H9 (cell line): ENCODE measurements at regions not wholly inside any gene's neighbourhood (a gene's known extent, or its start where the extent isn't known, plus 50 kb on each side); places are given as distances from the start of the nearest gene placed in this dataset.
"Not testable (repeated sequence)": the region's sequence is repeated elsewhere in the genome, so short reads cannot be mapped to it uniquely, and the experiment has no call there.

Experiments
- DNase-seq: peaks from one replicate; pipeline ENCODE4 v3.0.0-alpha.2; 2017
- H2AFZ ChIP-seq: one replicate; pipeline ENCODE4 v1.6.1; 2013; ENCODE audit warnings: mild to moderate bottlenecking, low read length, control low read depth, moderate library complexity
- H2AK5ac ChIP-seq: 2 replicates; pipeline ENCODE4 v1.6.1; 2013; ENCODE audit warnings: low read length, control low read depth, mixed read lengths; ENCODE audit not compliant: insufficient read length
- H2BK120ac ChIP-seq: one replicate; pipeline ENCODE4 v1.6.1; 2013; ENCODE audit warnings: low read depth, mild to moderate bottlenecking, low read length, control low read depth, inconsistent platforms; ENCODE audit not compliant: poor library complexity, severe bottlenecking
- H2BK12ac ChIP-seq: 2 replicates; pipeline ENCODE4 v1.6.1; 2013; ENCODE audit warnings: low read length, control low read depth, mixed read lengths, low read depth; ENCODE audit not compliant: insufficient read length
- H2BK15ac ChIP-seq: 2 replicates; pipeline ENCODE4 v1.6.1; 2013; ENCODE audit warnings: low read depth, low read length, control low read depth
- H2BK20ac ChIP-seq: one replicate; pipeline ENCODE4 v1.6.1; 2013; ENCODE audit warnings: low read depth, mild to moderate bottlenecking, low read length, control low read depth, inconsistent platforms; ENCODE audit not compliant: poor library complexity, severe bottlenecking
- H2BK5ac ChIP-seq: 2 replicates; pipeline ENCODE4 v1.6.1; 2013; ENCODE audit warnings: low read length, control low read depth, mixed read lengths; ENCODE audit not compliant: insufficient read length
- H3K14ac ChIP-seq: 2 replicates; pipeline ENCODE4 v1.6.1; 2013; ENCODE audit warnings: low read length, control low read depth; ENCODE audit not compliant: insufficient read depth
- H3K18ac ChIP-seq: 2 replicates; pipeline ENCODE4 v1.6.1; 2013; ENCODE audit warnings: low read depth, mild to moderate bottlenecking, mixed read lengths, low read length, control low read depth; ENCODE audit not compliant: insufficient read length
- H3K23ac ChIP-seq: 2 replicates; pipeline ENCODE4 v1.6.1; 2013; ENCODE audit warnings: low read length, control low read depth, mixed read lengths, low read depth; ENCODE audit not compliant: insufficient read length
- H3K23me2 ChIP-seq: 2 replicates; pipeline ENCODE4 v1.6.1; 2013; ENCODE audit warnings: low read depth, mild to moderate bottlenecking, mixed read lengths, low read length, control low read depth; ENCODE audit not compliant: insufficient read length, poor library complexity, severe bottlenecking
- H3K27ac ChIP-seq: 2 replicates; pipeline ENCODE4 v1.5.1; 2013; ENCODE audit warnings: low read length, control low read depth, mixed read lengths, low read depth; ENCODE audit not compliant: insufficient read length
- H3K27me3 ChIP-seq: 2 replicates; pipeline ENCODE4 v1.6.1; 2013; ENCODE audit warnings: low read length, control low read depth, inconsistent platforms; ENCODE audit not compliant: insufficient read depth
- H3K4ac ChIP-seq: 2 replicates; pipeline ENCODE4 v1.6.1; 2013; ENCODE audit warnings: low read depth, mild to moderate bottlenecking, control low read depth, inconsistent platforms, low read length, moderate library complexity
- H3K4me1 ChIP-seq: 2 replicates; pipeline ENCODE4 v1.6.1; 2013; ENCODE audit warnings: low read length, control low read depth, inconsistent platforms; ENCODE audit not compliant: insufficient read depth
- H3K4me2 ChIP-seq: 2 replicates; pipeline ENCODE4 v1.6.1; 2013; ENCODE audit warnings: low read length, control low read depth, mixed read lengths; ENCODE audit not compliant: insufficient read length, insufficient read depth
- H3K56ac ChIP-seq: 2 replicates; pipeline ENCODE4 v1.6.1; 2013; ENCODE audit warnings: low read depth, mild to moderate bottlenecking, mixed read lengths, low read length, control low read depth; ENCODE audit not compliant: insufficient read length
- H3K79me1 ChIP-seq: 2 replicates; pipeline ENCODE4 v1.6.1; 2013; ENCODE audit warnings: low read depth, mild to moderate bottlenecking, moderate library complexity, low read length, control low read depth, inconsistent platforms; ENCODE audit not compliant: insufficient read depth, poor library complexity, severe bottlenecking
- H3K79me2 ChIP-seq: 2 replicates; pipeline ENCODE4 v1.6.1; 2013; ENCODE audit warnings: low read length, control low read depth, inconsistent platforms; ENCODE audit not compliant: insufficient read depth
- H3K9ac ChIP-seq: 2 replicates; pipeline ENCODE4 v1.6.1; 2013; ENCODE audit warnings: low read length, control low read depth, mixed read lengths; ENCODE audit not compliant: insufficient read length; ENCODE audit errors: extremely low read depth
- H3K9me3 ChIP-seq: one replicate; pipeline ENCODE4 v1.6.1; 2013; ENCODE audit warnings: low read depth, low read length, inconsistent platforms; ENCODE audit not compliant: control insufficient read depth
- H3T11ph ChIP-seq: one replicate; pipeline ENCODE4 v1.6.1; 2013; ENCODE audit warnings: mild to moderate bottlenecking, low read length, control low read depth, inconsistent platforms
- H4K20me1 ChIP-seq: one replicate; pipeline ENCODE4 v1.6.1; 2013; ENCODE audit not compliant: control insufficient read depth, insufficient read length, insufficient read depth
- H4K5ac ChIP-seq: 2 replicates; pipeline ENCODE4 v1.6.1; 2013; ENCODE audit warnings: low read depth, mild to moderate bottlenecking, mixed read lengths, low read length, control low read depth; ENCODE audit not compliant: insufficient read length
- H4K8ac ChIP-seq: replicated peaks from 2 replicates; pipeline ENCODE4 v1.6.1; 2013; ENCODE audit warnings: low read length, control low read depth, mixed read lengths, low read depth; ENCODE audit not compliant: insufficient read length
- H4K91ac ChIP-seq: 2 replicates; pipeline ENCODE4 v1.6.1; 2013; ENCODE audit warnings: low read depth, mild to moderate bottlenecking, moderate library complexity, mixed read lengths, low read length, control low read depth; ENCODE audit not compliant: insufficient read length
- H3K27ac Mint-ChIP-seq, 3 experiments: 2 replicates in 2 of 3; 3 replicates in 1 of 3; pipeline ENCODE4 v1.8.0; 2020 to 2021; ENCODE audit warnings: mixed read lengths in 3 of 3, mild to moderate bottlenecking in 1 of 3, moderate library complexity in 1 of 3
- H3K27me3 Mint-ChIP-seq: 2 replicates; pipeline ENCODE4 v1.8.0; 2021; ENCODE audit warnings: low read depth, mild to moderate bottlenecking, moderate library complexity, mixed read lengths
- H3K36me3 Mint-ChIP-seq, 3 experiments: 2 replicates in 2 of 3; 3 replicates in 1 of 3; pipeline ENCODE4 v1.8.0; 2020 to 2021; ENCODE audit warnings: low read depth in 3 of 3, mixed read lengths in 3 of 3; ENCODE audit not compliant: insufficient read depth in 1 of 3
- H3K4me1 Mint-ChIP-seq, 2 experiments: 2 replicates each; pipeline ENCODE4 v1.8.0; 2020; ENCODE audit warnings: mixed read lengths in 2 of 2
- H3K4me3 Mint-ChIP-seq, 2 experiments: 2 replicates in 1 of 2; 3 replicates in 1 of 2; pipeline ENCODE4 v1.8.0; 2020 to 2021; ENCODE audit warnings: mild to moderate bottlenecking in 2 of 2, mixed read lengths in 2 of 2, moderate library complexity in 1 of 2
- H3K9me3 Mint-ChIP-seq, 2 experiments: 2 replicates in 1 of 2; 3 replicates in 1 of 2; pipeline ENCODE4 v1.8.0; 2020; ENCODE audit warnings: mild to moderate bottlenecking in 2 of 2, mixed read lengths in 2 of 2, moderate library complexity in 1 of 2
- WGBS: extraction: QIAGEN DNeasy Blood & Tissue Kit; methylation state at CpG from one replicate; pipeline ENCODE4 v1.1.7; 2013; ENCODE audit warnings: missing lambda C conversion rate, low lambda C conversion rate, mixed read lengths; ENCODE audit not compliant: insufficient read length; ENCODE audit errors: extremely low coverage; 5-methylcytosine and 5-hydroxymethylcytosine counted together
- TF ChIP-seq, protein P1 (sequence below): fragments of 200-600 bp; sonication (generic); conservative IDR thresholded peaks from 3 replicates; pipeline ENCODE4 v1.8.0; 2021; ENCODE audit warnings: antibody characterized with exemption, mild to moderate bottlenecking

- Histone ChIP-seq H3K79me2 (no peaks in the 10 kb centered on the region), H3K4ac (no peak overlapping the region), H3K4me1 (no peaks in the 10 kb centered on the region), H3K27ac (no peak overlapping the region), H2BK20ac (no peak overlapping the region), H4K91ac (no peak overlapping the region), H3K18ac (no peak overlapping the region), H3K9ac (no peak overlapping the region), H3K9me3 (no peaks in the 10 kb centered on the region), H3K56ac (no peak overlapping the region), H3K27me3 (no peaks in the 10 kb centered on the region; the same call in 1 of the 2 replicates), H3K4me2 (no peak overlapping the region), H2BK120ac (no peak overlapping the region), H3K79me1 (no peaks in the 10 kb centered on the region), H3T11ph (no peak overlapping the region), H4K20me1 (no peaks in the 10 kb centered on the region), H4K8ac (no peak overlapping the region), H3K14ac (no peak overlapping the region), H2AFZ (no peak overlapping the region), H3K23me2 (no peaks in the 10 kb centered on the region), H2AK5ac (no peak overlapping the region), H2BK12ac (no peak overlapping the region), H2BK5ac (no peak overlapping the region), H2BK15ac (no peak overlapping the region), H3K23ac (no peak overlapping the region), H4K5ac (no peak overlapping the region)
- H3K4me3 Mint-ChIP-seq: no peak overlapping the region
- peaks cover 11 to 29% of the 10 kb centered on the region in 2 experiments for H3K4me1 Mint-ChIP-seq
- H3K36me3 Mint-ChIP-seq: no peaks in the 10 kb centered on the region; a peak in 1 of 7 replicates
- H3K9me3 Mint-ChIP-seq: no peaks in the 10 kb centered on the region; a peak in 1 of 5 replicates
- H3K27ac Mint-ChIP-seq: no peak overlapping the region; a peak in 1 of 7 replicates
- TF ChIP-seq, protein P1, sequence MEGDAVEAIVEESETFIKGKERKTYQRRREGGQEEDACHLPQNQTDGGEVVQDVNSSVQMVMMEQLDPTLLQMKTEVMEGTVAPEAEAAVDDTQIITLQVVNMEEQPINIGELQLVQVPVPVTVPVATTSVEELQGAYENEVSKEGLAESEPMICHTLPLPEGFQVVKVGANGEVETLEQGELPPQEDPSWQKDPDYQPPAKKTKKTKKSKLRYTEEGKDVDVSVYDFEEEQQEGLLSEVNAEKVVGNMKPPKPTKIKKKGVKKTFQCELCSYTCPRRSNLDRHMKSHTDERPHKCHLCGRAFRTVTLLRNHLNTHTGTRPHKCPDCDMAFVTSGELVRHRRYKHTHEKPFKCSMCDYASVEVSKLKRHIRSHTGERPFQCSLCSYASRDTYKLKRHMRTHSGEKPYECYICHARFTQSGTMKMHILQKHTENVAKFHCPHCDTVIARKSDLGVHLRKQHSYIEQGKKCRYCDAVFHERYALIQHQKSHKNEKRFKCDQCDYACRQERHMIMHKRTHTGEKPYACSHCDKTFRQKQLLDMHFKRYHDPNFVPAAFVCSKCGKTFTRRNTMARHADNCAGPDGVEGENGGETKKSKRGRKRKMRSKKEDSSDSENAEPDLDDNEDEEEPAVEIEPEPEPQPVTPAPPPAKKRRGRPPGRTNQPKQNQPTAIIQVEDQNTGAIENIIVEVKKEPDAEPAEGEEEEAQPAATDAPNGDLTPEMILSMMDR: no peak
- no peak for DNase-seq
- WGBS: no CpG with 5 or more reads among the region's 22 CpGs
- H3K27me3 Mint-ChIP-seq: peaks cover 41% of the 10 kb centered on the region
Observed at GRCh38 chr11:64438986-64439771, 80.2 kb downstream of the RPS6KA4 start.

- H3K27me3 Mint-ChIP-seq: peaks cover 43% of the 10 kb centered on the region
- not testable (repeated sequence) for H2BK5ac ChIP-seq, H3K4ac ChIP-seq, H2AFZ ChIP-seq, H3K4me2 ChIP-seq, DNase-seq, H4K5ac ChIP-seq, H4K8ac ChIP-seq, H3K9me3 ChIP-seq, H2BK12ac ChIP-seq, H3K27ac Mint-ChIP-seq, H3T11ph ChIP-seq, H3K36me3 Mint-ChIP-seq, H4K20me1 ChIP-seq, H4K91ac ChIP-seq, H2BK15ac ChIP-seq, H3K9ac ChIP-seq, H3K27me3 ChIP-seq, H2AK5ac ChIP-seq, H3K4me1 ChIP-seq, H3K18ac ChIP-seq, H3K23ac ChIP-seq, H3K14ac ChIP-seq, H3K4me3 Mint-ChIP-seq, H3K79me2 ChIP-seq, H3K79me1 ChIP-seq, H3K9me3 Mint-ChIP-seq, H3K56ac ChIP-seq, H3K27ac ChIP-seq, H3K23me2 ChIP-seq, H2BK20ac ChIP-seq, H2BK120ac ChIP-seq
- H3K4me1 Mint-ChIP-seq: peaks cover 11 to 29% of the 10 kb centered on the region in 2 experiments
- WGBS: no CpG with 5 or more reads among the region's 8 CpGs
Observed at GRCh38 chr11:64439772-64440491, 81.0 kb downstream of the RPS6KA4 start.
